LNCAP (cell line): ENCODE measurements at regions not wholly inside any gene's neighbourhood (a gene's known extent, or its start where the extent isn't known, plus 50 kb on each side); places are given as distances from the start of the nearest gene placed in this dataset.

Experiments
- CTCF ChIP-seq: fragments of 450-650 bp; IDR thresholded peaks from 2 replicates; pipeline ENCODE4 v1.5.1; 2017; ENCODE audit warnings: mild to moderate bottlenecking

- TF ChIP-seq CTCF, result no peak
Observed at GRCh38 chr14:101039031-101039754, 135.7 kb upstream of the RTL1 start.

- TF ChIP-seq CTCF, result no peak
Observed at GRCh38 chr14:101039755-101040138, 136.2 kb upstream of the RTL1 start.

DNA sequence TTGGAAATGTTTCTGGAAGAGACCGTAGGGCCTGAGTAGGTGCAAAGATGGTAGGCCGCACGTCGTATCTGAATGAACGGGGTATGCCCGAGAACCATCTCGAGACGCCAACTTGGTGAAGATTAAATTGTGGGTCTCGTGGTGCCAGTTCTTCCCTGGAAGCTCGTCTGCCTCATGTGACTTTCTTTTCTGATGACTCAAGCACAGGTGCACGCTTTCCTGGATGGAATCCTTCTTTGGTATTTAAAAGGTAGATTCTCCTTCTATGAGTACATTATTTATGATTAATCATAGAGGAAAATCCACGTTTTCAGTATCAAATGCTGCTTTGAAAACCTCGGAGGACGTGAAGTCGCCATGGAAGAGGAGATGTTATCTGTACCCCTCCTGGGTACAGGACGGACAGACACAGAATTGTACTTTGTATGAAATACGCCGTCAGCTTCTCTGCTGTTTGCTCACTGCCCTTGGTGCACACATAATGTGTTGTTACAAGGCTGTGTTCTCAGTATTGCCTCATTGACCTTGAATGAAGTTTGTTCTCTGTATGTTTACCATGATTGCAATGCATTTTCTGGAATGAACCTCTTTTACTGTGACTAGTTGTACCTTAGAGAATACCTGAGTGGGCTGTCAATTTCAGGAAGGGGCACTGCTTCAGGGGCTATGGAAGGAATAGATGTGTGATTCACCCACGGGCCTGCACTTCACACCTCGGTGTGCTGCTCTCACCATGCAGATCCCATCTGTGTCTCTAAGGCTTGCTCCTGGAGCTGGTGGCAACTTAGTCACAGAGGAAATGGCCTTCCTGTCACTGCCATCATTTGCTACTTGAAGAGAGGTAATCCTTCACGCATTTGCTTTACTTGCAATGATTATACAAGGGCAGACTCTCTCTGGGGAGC, 137.3 kb upstream of the RTL1 start:
- no peak for TF ChIP-seq CTCF

GRCh38 chr14:101043891-101044290, 140.4 kb upstream of the RTL1 start:
- TF ChIP-seq CTCF, result no peak

DNA sequence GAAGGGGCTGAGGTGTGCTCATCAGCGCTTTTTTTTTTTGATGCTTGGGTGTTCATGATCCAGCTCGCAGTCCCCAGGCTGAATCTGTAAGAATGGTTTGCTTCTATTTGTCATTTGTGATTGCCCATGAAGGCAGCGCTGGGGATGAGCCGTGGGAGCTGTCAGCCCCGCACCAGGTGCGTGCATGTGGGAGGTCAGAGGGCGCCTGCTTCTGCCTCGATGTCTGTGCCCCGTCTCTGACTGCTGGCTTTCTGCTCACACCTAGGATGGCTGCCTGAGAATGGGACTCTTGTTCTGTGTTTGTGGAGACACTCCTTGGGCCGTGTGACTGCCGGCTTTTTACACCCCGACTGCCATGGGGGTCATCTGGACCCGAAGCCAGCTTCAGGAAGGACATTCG, 141.2 kb upstream of the RTL1 start:
- TF ChIP-seq CTCF, result no peak

DNA sequence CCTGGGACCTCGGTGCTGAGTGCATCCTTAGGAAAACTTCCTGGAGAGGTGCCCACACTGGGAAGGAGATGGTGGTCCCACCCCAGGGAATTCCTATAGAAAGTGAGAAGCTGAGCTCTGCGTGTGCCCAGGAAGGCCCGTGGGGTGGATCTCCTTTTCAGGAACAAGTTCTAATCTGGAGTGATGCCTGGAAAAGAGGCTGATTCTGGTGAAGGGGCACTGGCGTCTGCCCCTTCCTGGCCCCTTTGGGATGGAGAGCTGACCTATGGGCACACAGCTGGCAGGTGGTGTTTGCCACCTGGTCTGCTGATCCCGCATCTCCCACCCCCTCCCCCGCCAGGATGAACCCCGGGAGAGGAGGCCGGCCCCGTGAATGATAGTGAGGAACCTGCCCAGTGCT, 142.0 kb upstream of the RTL1 start:
- TF ChIP-seq CTCF, result no peak

DNA sequence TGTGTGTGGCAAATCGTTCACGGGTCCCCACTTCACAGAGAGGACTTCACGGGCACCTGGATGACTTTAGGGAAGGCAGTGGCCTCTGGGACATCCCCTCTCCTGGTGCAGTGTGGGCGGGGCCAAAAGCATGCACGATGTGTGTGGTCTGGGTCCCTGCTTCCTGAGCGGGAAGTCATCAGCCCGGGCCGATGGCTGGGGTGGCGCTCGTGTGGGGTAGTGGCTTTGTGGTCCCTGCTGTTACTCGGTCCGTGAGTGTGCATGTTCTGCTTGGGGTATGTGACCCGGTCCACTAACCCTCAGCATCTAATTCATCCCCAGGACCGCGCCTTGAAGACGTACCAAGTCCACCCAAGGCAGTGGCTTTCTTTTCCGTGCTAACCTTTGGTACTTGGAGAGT, 142.5 kb upstream of the RTL1 start:
- TF ChIP-seq CTCF, result no peak
